HG03571 (cell line): ENCODE measurements at regions not wholly inside any gene's neighbourhood (a gene's known extent, or its start where the extent isn't known, plus 50 kb on each side); places are given as distances from the start of the nearest gene placed in this dataset.
"Not testable (repeated sequence)": the region's sequence is repeated elsewhere in the genome, so short reads cannot be mapped to it uniquely, and the experiment has no call there.

ENCODE experiments used
- ATAC-seq: cut with Tn5 transposase; IDR thresholded peaks from one replicate; pipeline ENCODE4 v1.9.1; 2021; ENCODE audit not compliant: unreplicated experiment

DNA sequence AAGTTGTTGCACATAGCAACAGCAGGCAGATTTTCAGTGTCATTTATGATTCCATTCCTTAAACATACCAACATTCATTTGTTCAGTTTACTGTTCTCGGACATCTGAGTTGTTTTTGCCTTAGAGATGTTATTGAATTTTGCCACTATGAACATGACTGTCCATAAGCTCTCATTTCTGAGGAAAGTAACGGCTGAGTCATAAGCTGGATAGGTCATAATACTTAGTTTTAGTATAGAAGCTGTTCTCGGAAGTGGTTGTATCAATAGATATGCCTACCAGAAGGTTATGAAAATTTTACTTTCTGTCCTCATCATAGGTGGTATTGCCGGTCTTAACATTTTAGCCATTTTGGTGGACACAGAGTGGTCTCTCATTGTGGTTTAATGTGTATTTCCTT lies 157.1 kb upstream of the CLNK start:
- no peak for ATAC-seq

GRCh38 chr4:10837151-10837550 lies 152.6 kb upstream of the CLNK start:
- ATAC-seq, result no peak

DNA sequence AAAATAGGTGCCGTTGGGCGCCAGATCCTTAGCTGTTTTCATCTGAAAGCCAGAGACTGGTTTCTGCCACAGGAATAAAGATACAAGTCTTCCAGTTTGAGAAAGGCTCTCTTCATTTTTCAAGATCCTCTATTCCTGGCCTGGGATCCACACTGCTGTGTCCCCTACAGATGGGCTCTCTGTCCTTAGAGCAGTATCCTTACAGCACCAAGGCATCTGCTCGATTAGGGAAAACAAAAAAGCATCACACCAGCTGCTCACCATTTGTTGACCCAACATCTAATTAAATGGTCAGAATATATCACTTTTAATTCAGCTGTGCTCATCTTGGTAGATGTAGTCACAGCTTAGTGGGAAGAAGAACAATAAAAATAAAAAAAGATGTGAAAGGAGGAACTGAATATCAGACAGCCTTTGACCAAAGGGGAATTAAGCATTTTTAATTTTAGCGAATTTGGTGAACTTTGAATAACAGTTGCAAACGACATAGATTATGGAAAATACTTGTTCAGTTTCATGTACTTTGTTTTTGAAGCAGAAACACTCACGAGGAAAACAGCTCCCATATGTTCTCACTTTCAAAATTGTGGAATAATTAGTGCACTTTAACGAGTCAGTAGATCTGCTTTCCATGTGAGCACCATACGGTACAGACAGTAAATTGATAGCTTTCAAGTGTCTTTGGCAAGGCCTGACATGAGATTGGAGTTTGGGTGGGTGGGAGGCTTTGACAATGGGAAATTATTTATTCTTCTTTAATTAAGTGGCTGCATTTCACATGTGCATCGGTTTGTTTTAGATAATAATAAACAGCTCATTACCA lies 148.4 kb upstream of the CLNK start:
- no peak for ATAC-seq

DNA sequence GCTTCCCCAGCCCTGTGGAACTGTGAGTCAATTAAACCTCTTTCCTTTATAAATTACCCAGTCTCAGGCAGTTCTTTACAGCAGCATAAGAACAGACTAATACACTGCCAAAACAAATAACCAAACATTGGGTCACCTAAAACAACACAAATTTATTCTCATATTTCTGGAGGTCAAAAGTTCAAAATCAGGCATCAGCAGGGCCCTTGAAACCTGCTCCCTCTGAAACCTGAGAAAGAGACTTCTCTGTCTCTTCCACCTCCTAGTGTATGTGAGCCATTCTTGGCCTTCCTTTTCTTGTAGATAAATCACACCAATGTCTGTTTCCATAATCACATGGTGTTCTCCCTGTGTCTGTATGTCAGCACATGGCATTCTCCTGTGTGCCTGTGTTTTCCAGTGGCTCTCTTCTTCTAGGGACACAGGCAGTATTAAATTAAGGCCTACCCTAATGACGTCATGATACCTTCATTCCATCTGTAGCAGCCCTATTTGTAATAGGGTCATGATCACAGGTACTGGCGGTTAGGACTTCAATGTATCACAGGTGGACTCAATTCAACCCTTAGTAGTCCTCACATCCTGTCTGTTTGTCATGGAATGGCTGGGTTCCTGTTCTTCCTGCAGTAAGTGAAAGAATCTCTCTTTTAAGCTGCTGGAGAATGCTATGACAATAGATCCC lies 147.3 kb upstream of the CLNK start:
- ATAC-seq, result no peak

- not testable (repeated sequence) for ATAC-seq
Observed at GRCh38 chr4:10828918-10829538, 144.5 kb upstream of the CLNK start.

- no peak for ATAC-seq
Observed at GRCh38 chr4:10821826-10822225, 137.3 kb upstream of the CLNK start.

- ATAC-seq, result no peak
Observed at GRCh38 chr4:10816571-10816970, 132.0 kb upstream of the CLNK start.

DNA sequence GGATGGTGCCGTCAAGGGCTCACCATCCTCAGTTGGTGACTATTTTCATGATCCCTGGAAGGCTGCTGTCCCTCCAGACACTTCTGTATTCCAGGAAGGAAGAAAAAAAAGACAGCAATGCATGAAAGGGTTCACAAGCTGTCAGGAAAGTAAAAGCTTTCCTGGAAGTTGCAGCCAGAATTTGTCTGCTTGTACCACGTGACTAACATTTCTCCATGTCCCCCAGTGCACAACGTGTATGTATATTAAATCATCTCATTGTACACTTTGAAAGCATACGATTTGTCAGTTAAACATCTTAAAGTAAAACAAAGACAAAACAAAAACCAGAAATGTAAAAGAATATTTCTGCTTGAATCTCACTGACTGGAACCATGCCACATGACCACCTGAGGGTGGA lies 127.4 kb upstream of the CLNK start:
- ATAC-seq, result no peak

DNA sequence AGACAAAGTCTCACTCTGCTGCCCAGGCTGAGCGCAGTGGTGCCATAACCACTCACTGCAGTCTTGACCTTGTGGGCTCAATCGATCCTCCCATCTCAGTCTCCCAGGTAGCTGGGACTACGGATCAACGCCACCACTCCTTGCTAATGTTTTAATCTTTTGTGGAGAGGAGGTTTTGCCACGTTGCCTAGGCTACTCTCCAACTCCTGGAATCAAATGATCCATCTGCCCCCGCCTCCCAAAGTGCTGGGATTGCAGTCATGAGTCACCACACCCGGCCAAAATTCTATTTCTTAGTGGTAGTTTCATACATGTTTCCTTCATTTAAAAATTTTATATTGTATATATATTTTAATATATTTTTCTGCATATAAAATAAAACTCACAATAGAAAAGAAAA lies 125.8 kb upstream of the CLNK start:
- no peak for ATAC-seq

DNA sequence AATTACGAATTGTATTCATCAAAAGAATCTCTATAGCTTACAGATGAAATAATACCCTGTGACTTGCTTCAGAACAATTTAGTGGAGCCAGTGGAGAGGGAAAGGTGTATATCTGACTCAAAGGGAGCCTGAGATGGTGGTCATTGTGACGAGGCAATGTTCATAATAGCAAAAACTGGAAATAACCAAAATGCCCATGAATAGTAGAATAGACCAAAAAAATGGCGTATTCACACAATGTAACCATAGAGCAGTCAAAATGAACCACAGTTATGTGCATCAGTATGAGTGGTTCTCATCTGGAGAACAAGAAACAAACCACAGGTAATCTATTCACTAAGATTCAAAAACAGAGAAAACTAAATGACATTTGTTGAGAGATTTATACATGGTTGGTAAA lies 125.3 kb upstream of the CLNK start:
- ATAC-seq, result no peak

DNA sequence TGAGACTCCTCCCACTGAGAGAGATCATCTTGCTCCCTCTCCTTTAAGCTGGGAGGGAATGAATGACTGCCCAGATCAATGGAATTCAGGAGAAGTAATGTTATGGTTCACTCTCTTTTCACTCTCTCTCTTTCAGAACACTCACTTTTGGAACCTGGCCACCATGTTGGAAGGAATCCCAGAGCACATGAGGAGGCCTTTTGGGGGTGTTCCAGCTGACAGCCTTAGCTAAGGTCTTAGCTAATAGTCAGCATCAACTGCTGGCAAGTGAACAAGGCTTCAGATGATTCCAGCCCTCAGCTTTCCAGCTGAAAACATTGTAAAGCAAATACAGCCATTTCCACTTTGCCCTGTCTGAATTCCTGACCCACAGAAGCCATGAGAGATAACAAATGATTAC lies 124.0 kb upstream of the CLNK start:
- no peak for ATAC-seq

DNA sequence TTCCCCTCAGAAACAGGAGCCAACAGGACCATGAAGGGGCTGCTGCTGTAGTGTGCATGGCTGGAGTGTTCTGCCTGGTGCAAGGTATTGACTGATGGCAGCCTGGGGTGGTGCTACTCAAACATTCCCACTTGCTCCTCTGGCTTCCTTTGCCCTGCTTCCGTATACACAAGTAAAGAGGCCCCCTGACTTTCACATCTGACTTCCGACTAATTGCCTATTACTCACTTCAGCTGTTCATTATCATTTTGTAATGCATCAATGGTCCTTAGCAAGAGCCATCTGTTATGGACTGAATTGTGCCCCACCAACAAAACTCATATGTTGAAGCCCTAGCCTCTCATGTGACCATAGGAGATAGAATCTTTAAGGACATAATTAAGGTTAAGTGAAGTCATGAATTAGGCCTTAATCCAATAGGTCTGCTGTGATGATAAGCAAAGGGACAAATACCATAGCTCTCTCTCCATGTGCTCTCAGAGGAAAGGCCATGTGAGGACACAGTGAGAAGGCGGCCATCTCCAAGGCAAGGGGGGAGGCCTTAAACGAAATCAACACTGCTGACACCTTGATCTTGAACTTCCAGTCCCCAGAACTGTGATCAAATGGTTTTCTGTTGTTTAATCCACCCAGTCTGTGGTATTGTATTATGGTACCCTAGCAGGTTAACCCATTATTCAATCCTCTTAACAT lies 122.5 kb upstream of the CLNK start:
- no peak for ATAC-seq

DNA sequence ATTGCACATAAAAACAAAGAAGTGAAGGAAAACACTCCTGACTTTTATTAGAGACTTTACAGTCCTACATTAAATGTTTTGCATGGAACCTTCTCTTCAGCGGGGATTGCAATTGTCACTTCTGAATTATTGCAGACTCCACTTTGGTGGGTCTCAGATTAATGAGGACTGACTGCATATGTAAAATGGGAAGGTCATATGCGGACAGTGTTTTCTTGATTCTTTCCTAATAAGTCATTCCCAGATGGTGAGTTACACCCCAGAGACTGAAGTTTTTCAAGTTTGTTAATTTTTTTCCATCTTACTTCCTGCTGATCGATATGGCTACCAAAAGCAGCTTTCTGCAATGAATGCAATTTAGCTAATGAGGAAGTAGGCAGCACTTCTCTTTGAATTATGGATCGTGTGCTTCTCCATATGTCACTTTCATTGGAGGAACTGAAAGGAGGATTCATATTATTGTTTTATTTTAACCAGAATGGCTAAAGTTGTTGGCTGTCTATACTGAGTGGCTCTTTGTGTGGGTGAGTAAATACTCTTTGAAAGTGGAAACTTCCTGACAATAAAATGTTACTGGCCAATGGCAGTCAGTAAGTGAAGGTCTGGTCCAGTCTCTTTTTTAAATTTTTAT lies 119.3 kb upstream of the CLNK start:
- no peak for ATAC-seq

- no peak for ATAC-seq
Observed at GRCh38 chr4:10787365-10787764, 102.8 kb upstream of the CLNK start.

- no peak for ATAC-seq
Observed at GRCh38 chr4:10784621-10785020, 100.1 kb upstream of the CLNK start.

DNA sequence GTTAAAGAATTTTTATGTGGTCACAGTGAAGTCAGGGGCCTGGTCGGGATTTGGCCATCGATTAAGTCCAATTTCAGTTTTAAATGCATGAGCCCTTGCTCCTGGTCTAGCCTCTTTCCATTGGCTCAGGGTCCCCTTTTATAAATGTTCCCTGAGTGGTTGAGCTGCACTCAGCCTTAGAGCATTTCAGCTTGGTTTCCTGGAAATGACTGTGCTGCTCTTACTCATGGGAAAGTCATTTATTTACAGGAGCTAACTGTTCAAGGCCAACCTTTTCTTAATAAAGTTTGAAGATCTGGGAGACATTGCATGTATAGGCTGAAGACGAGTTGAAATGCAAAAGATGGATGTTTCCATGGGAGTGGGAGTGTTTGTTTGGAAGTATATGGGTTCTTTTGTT lies 98.8 kb upstream of the CLNK start:
- no peak for ATAC-seq

GRCh38 chr4:10781805-10782204 lies 97.2 kb upstream of the CLNK start:
- no peak for ATAC-seq

GRCh38 chr4:10780803-10781202 lies 96.2 kb upstream of the CLNK start:
- ATAC-seq, result not testable (repeated sequence)

- not testable (repeated sequence) for ATAC-seq
Observed at GRCh38 chr4:10775132-10775531, 90.6 kb upstream of the CLNK start.

- ATAC-seq, result no peak
Observed at GRCh38 chr4:10773656-10774055, 89.1 kb upstream of the CLNK start.

- ATAC-seq, result no peak
Observed at GRCh38 chr4:10773010-10773409, 88.4 kb upstream of the CLNK start.
